ENCODE measurements at regions not wholly inside any gene's neighbourhood (a gene's known extent, or its start where the extent isn't known, plus 50 kb on each side); places are given as distances from the start of the nearest gene placed in this dataset.

GRCh38 chr7:136697271-136697670 is 171.2 kb upstream of the CHRM2 start:
- TF ChIP-seq, protein P1, sequence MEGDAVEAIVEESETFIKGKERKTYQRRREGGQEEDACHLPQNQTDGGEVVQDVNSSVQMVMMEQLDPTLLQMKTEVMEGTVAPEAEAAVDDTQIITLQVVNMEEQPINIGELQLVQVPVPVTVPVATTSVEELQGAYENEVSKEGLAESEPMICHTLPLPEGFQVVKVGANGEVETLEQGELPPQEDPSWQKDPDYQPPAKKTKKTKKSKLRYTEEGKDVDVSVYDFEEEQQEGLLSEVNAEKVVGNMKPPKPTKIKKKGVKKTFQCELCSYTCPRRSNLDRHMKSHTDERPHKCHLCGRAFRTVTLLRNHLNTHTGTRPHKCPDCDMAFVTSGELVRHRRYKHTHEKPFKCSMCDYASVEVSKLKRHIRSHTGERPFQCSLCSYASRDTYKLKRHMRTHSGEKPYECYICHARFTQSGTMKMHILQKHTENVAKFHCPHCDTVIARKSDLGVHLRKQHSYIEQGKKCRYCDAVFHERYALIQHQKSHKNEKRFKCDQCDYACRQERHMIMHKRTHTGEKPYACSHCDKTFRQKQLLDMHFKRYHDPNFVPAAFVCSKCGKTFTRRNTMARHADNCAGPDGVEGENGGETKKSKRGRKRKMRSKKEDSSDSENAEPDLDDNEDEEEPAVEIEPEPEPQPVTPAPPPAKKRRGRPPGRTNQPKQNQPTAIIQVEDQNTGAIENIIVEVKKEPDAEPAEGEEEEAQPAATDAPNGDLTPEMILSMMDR (IDR thresholded peaks at IDR 0.05; ENCODE audit: insufficient read depth, low read length, poor library complexity, severe bottlenecking) = no peak
- no peak for TF ChIP-seq EZH2phosphoT487 (conservative IDR thresholded peaks at IDR 0.05; ENCODE audit: low read length)
